ENCODE measurements at regions not wholly inside any gene's neighbourhood (a gene's known extent, or its start where the extent isn't known, plus 50 kb on each side); places are given as distances from the start of the nearest gene placed in this dataset.

DNA sequence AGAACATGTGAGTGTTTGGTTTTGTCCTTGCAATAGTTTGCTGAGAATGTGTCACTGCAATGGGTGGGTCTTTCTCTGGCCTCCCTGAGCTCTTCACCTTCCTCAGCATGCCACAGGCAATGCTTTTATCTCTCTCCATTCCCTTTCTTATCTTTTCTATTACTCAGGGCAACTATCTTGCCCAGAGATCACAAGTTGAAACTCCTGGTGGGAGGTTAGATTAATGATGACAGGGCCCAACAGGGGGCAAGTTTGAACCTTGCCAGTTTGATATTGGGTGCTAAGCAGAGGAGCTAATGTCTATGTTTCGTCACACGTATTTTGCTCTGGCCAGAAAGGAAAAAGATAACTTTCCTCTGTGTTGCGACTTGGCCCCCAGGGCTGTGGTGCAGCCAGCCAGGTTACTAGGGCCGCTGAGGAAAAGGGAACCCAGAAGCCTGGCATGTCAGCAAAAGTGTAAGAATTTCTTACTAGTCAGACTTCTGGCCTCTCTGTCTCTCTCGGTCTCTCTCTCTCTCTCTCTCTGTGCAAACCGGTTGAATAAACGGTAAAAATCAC, 299.3 kb upstream of the POU5F2 start:
- TF ChIP-seq, protein P1, sequence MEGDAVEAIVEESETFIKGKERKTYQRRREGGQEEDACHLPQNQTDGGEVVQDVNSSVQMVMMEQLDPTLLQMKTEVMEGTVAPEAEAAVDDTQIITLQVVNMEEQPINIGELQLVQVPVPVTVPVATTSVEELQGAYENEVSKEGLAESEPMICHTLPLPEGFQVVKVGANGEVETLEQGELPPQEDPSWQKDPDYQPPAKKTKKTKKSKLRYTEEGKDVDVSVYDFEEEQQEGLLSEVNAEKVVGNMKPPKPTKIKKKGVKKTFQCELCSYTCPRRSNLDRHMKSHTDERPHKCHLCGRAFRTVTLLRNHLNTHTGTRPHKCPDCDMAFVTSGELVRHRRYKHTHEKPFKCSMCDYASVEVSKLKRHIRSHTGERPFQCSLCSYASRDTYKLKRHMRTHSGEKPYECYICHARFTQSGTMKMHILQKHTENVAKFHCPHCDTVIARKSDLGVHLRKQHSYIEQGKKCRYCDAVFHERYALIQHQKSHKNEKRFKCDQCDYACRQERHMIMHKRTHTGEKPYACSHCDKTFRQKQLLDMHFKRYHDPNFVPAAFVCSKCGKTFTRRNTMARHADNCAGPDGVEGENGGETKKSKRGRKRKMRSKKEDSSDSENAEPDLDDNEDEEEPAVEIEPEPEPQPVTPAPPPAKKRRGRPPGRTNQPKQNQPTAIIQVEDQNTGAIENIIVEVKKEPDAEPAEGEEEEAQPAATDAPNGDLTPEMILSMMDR (IDR thresholded peaks at IDR 0.05): no peak
- TF ChIP-seq EZH2 (IDR thresholded peaks at IDR 0.05; ENCODE audit: borderline replicate concordance, insufficient read depth, low read depth, low read length, poor library complexity, severe bottlenecking): no peak

All from B cell (primary cell).